Muscle of back (tissue), 3 donors: ENCODE measurements at regions not wholly inside any gene's neighbourhood (a gene's known extent, or its start where the extent isn't known, plus 50 kb on each side); places are given as distances from the start of the nearest gene placed in this dataset.

Experiments used
- DNase-seq, 3 donors: peaks; one replicate each; pipeline versions ENCODE4 v3.0.0 to v3.0.0-alpha.2; 2013

GRCh38 chr2:220614064-220614463 is 958.0 kb downstream of the EPHA4 start:
- DNase-seq = no peak

GRCh38 chr2:220619525-220620220 is 952.4 kb downstream of the EPHA4 start:
- no peak for DNase-seq

- no peak for DNase-seq
These were observed 945.5 kb downstream of the EPHA4 start for GRCh38 chr2:220626603-220627002.

GRCh38 chr2:220628252-220628651 is 943.9 kb downstream of the EPHA4 start:
- DNase-seq = no peak

- DNase-seq = no peak
These were observed 931.0 kb downstream of the EPHA4 start for GRCh38 chr2:220641137-220641536.

- DNase-seq = no peak
These were observed 925.7 kb downstream of the EPHA4 start for GRCh38 chr2:220646424-220646823.

GRCh38 chr2:220648628-220649027 is 923.5 kb downstream of the EPHA4 start:
- no peak for DNase-seq

GRCh38 chr2:220653776-220654175 is 918.3 kb downstream of the EPHA4 start:
- DNase-seq = no peak

- DNase-seq = no peak
These were observed 917.8 kb downstream of the EPHA4 start for GRCh38 chr2:220654322-220654721.

- no peak for DNase-seq
These were observed 911.6 kb downstream of the EPHA4 start for GRCh38 chr2:220660277-220661145.

GRCh38 chr2:220662431-220662830 is 909.7 kb downstream of the EPHA4 start:
- DNase-seq = no peak

GRCh38 chr2:220663065-220663464 is 909.0 kb downstream of the EPHA4 start:
- no peak for DNase-seq

GRCh38 chr2:220664272-220665107 is 907.6 kb downstream of the EPHA4 start:
- peak in 1 of 3 donors; percentile 15 for DNase-seq

GRCh38 chr2:220665108-220665471 is 907.0 kb downstream of the EPHA4 start:
- no peak for DNase-seq

GRCh38 chr2:220669324-220669723 is 902.8 kb downstream of the EPHA4 start:
- DNase-seq = no peak

- no peak for DNase-seq
These were observed 901.6 kb downstream of the EPHA4 start for GRCh38 chr2:220670511-220670910.

- no peak for DNase-seq
These were observed 898.8 kb downstream of the EPHA4 start for GRCh38 chr2:220673151-220673874.

GRCh38 chr2:220674033-220674432 is 898.1 kb downstream of the EPHA4 start:
- DNase-seq = no peak

GRCh38 chr2:220676695-220677094 is 895.4 kb downstream of the EPHA4 start:
- no peak for DNase-seq

- DNase-seq = no peak
These were observed 893.2 kb downstream of the EPHA4 start for GRCh38 chr2:220678943-220679342.

- DNase-seq = no peak
These were observed 889.5 kb downstream of the EPHA4 start for GRCh38 chr2:220682616-220683015.

GRCh38 chr2:220684099-220684498 is 888.0 kb downstream of the EPHA4 start:
- no peak for DNase-seq
